GM03348 (cell line): ENCODE measurements at regions not wholly inside any gene's neighbourhood (a gene's known extent, or its start where the extent isn't known, plus 50 kb on each side); places are given as distances from the start of the nearest gene placed in this dataset.

ENCODE experiments used
- DNase-seq: peaks from one replicate; pipeline ENCODE4 v3.0.0; 2012; ENCODE audit warnings: low spot score

- no peak for DNase-seq
Measured at GRCh38 chr10:58932577-58933314, 243.7 kb upstream of the PHYHIPL start.

GRCh38 chr10:58936364-58936763 is 240.1 kb upstream of the PHYHIPL start:
- DNase-seq = no peak

- DNase-seq = no peak
Measured at GRCh38 chr10:58937423-58937822, 239.0 kb upstream of the PHYHIPL start.

DNA sequence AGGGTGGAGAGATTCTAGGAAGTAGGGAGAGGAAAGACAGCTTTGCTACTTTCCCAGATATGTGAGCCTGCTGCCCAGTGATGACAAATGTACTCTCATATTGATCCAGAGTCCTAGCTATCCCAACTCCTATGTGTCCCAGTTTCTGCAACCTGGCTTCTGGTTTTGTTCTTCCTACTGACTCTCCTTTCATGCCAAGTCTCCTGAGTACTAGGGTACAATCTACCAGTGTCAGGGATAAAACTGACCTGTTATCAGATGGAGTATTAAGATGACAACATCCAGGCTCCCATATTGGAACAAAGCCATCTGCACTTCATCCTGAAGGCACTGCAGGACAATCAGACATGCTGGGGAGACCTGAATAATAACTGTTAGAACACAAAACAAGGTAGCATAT is 233.7 kb upstream of the PHYHIPL start:
- DNase-seq = no peak

DNA sequence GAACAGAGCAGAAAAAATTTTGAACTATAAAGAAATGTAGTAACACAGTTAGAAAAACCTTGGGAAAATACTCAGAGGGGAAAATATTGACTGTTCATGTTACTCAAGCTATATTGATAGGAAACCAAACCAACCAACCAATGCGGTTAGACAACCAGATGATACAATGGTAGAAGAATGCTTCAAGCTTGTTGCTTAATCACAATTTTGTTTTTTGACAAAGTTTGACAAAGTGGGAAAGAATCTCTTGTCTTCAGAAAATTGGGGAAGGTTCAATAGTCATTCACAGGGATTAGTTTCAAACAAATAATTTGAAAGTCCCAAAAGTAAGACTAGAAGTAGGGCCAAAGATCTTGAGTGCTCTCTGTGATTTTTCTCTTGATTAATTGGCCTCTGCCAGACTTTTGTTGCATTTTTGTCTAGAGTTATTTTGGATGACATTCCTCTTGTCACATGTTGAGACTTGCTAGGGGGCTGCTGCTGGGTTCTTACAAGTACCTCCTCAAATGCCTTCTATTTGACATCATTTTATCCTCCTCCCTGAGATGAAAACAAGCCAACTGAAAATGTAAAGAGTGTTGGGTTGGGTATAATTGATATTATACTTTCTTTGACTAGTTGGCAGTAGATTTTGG is 233.1 kb upstream of the PHYHIPL start:
- DNase-seq = peak; percentile 60

DNA sequence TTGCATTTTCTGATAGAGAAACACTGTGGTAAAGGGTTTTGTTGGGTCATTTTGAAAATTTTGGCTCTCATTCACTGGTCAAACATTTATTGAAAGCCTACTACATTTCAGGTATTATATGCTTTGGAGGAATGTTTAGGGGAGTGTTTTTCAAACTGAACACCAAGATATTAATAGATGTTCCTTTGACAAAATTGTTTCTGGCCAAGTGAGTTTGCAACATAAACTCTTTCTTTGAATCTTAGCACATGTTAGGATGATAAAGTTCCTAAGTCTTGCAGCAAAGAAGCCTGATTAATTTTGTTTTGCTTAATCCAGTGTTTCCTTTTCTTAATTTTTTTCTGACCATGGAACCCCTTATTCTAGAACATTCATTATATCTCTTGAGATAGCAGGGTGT is 232.5 kb upstream of the PHYHIPL start:
- DNase-seq = no peak

GRCh38 chr10:58948303-58948702 is 228.1 kb upstream of the PHYHIPL start:
- no peak for DNase-seq

DNA sequence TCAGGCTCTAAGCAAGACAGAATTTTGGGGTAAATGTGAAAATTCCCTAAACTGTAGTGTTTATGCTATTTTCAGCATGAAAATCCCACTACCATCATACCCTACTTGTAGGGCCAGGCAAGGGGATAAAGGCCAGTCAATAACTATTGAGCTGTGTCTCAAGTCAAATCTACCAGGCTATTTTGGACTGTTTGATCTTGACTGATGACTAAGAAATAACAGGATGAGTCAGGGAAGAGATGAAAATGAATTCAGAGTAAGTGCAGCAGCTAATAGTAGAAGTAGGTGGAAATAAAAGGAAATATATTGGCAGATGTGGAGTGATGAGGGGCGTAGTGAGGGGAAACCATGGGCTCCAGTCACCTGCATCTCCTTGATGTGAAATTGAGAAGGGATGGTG is 225.8 kb upstream of the PHYHIPL start:
- DNase-seq = peak; percentile 41

DNA sequence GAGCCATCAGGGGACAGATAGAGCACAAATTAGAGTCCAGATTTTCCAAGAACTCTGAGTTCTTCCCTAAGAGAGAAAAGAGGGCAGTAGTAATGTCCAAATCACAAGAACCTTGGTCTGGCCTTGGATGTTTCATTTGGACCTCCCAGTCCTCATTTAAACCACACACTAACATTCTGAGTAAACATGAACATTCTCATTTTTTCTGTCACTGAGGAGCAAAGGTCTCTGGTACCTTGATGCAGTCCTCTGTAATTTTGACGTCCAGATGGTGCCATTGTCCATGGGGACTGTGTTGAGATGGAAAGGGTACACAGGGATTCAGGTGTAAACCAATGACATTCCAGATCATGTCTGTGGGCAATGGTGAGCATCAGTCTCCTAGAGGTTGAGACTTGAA is 225.4 kb upstream of the PHYHIPL start:
- DNase-seq = no peak

GRCh38 chr10:58951746-58952145 is 224.7 kb upstream of the PHYHIPL start:
- peak; percentile 68 for DNase-seq

DNA sequence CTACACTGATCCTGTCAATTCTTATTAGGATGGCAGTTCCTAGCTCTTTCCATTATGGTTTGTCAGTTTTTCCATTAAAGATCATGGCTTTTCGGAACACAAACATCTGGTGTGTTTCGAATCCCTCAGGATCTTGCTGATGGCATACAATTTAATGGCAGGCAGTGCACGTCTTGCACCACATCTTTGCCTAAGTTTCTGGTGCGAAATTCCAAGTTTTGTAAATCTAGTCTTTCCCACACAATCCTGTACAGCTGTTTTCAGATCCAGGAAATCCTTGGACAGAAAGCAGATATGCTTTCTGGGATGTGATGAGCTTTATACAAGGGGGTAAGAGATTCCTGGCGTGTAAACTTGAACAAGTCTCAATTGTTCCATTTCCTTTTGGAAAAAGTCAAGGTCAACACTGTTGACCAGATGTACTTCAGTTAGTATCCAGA is 224.3 kb upstream of the PHYHIPL start:
- DNase-seq = peak; percentile 14

- peak; percentile 39 for DNase-seq
Measured at GRCh38 chr10:58952747-58953466, 223.5 kb upstream of the PHYHIPL start.

DNA sequence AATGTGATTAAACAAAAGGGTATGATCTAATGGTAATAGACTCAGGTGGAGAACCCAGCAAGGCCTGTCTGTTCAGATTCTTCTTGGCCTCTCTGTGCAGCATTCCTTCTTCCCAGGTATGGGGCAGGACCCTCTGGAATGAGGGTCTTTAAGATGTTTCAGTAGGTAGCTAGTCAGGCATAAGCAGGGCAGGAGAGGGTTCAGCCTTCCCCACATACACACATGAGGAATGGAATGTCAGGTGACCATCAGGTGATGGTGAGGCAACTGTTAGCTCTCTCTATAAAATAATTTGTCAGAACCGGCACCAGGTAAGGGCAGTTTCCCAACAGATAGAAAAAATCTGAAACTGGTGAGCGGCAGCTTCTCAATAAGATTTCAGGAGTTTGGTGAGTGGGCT is 222.3 kb upstream of the PHYHIPL start:
- DNase-seq = no peak

GRCh38 chr10:58955615-58956014 is 220.8 kb upstream of the PHYHIPL start:
- no peak for DNase-seq

DNA sequence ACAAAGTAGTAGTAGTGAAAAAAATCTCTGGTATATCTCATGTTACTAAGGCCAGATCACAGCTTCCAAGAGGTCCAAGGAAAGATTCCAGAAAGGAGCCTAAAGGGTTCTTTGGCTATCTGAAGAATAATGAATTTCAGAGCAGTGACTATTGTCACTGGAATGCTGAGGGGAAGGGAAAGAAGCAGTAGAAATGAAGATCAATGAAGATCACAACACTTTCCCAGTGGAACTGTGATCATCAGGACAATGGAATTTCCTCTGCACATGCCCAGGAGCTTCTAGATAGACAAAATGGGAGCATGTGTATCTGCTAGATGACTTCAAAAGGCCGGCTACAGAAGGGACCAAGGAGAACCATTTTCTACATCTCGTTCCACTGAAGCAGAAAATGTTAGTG is 219.5 kb upstream of the PHYHIPL start:
- peak; percentile 45 for DNase-seq

GRCh38 chr10:58957517-58957916 is 218.9 kb upstream of the PHYHIPL start:
- no peak for DNase-seq

DNA sequence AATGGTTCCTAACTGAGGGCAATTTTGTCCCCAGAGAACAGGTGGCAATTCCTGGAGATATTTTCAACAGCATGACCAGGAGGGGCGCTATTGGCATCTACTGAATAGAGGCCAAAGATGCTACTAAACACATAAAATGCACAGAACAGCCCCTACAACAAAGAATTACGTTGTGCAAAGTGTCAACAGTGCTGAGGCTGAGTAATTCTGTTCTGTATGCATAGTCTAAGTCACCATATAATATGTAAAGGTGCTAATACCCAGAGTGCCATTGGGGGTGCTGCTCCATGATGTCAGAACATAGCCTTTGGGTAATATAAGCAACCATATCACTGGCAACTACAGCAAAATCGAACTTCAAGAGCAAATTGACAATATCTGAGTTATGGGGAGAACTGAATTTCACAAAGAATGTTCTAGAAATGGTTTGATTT is 213.3 kb upstream of the PHYHIPL start:
- DNase-seq = no peak

DNA sequence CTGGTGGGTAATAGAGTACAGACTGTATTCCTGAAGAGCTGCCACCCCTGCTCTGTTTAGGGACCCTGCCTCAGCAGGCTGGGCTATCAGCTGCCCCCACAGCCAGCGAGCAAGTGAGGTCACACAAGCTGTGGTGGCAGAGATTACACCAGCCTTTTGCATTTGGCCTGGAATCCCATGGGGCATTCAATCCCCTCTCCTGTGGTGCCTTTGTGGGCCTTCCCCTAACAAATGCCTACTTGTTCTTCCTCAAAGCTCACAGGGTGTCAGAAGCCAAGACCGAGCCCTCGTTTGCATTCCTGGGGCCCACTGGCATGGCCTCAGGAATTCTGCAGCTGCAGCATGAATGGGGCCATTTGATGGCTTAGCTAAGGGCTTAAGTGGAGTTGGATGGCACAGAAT is 212.7 kb upstream of the PHYHIPL start:
- DNase-seq = no peak

- DNase-seq = no peak
Measured at GRCh38 chr10:58965855-58966254, 210.6 kb upstream of the PHYHIPL start.

- peak; percentile 23 for DNase-seq
Measured at GRCh38 chr10:58967551-58968388, 208.7 kb upstream of the PHYHIPL start.

- no peak for DNase-seq
Measured at GRCh38 chr10:58968389-58968755, 208.1 kb upstream of the PHYHIPL start.

DNA sequence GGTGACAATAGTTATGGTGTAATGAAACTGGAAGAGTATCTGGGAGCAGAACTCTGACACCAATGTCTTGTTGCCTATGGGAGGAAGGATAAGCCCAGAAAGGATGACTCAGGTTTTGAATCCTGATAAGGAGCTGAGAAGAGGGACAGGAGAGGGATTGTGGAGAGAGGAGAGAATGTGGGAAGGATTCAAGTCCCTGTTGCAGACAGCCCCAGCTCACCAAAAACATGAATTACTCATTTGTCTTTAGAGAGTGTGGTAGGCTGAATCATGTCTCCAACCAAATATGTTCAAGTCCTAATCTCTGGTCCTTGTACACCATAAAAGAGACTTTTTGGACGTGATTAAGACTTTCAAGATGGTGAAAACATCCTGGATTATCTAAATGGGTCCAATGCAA is 206.9 kb upstream of the PHYHIPL start:
- peak; percentile 13 for DNase-seq
